ENCODE measurements at regions not wholly inside any gene's neighbourhood (a gene's known extent, or its start where the extent isn't known, plus 50 kb on each side); places are given as distances from the start of the nearest gene placed in this dataset.

DNA sequence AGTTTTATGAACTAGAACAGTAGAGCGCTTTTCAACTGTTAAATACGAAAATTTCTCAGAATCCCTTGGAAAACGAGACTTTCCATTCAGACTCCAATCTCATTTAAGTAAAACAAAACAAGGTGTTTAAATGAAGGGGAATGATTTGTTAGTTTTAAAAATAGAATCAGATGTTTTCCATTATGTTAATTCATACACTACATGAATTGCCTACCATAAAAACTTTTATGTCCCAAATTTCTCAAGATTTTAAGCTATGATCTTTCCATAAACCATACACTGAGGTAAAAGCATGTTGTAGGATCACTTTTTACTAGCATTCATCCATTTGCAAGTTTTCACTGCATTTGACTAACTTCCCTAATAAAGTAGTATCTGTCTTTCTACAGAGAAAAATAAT is 180.3 kb upstream of the ZP4 start:
- H3K9me1 ChIP-seq (ENCODE audit: control insufficient read depth, insufficient read depth, low read length): no peaks in the 10 kb centered on the region
- intact Hi-C loops (cut with micrococcal nuclease) (no loop called here), in situ Hi-C loops (cut with MboI) (no loop called here)
- no peaks in the 10 kb centered on the region for H3K36me3 ChIP-seq (ENCODE audit: control insufficient read depth, insufficient read depth, low read length)
- DNase-seq (ENCODE audit: extremely low read depth in 1 of 4, low spot score in 3 of 4) (no peak), FAIRE-seq (no peak), ATAC-seq (no peak)
- ChIA-PET POLR2A (no interaction called here), CTCF (ENCODE audit: low intra/inter-chr PET ratio) (no interaction called here)
- no peaks in the 10 kb centered on the region for H3K79me2 ChIP-seq (ENCODE audit: control insufficient read depth, insufficient read depth, low read length)
- no peaks in the 10 kb centered on the region for H4K20me1 ChIP-seq (replicated peaks; ENCODE audit: control insufficient read depth, insufficient read depth, low read length)
- no peak overlapping the region for H3K4me3 ChIP-seq
- no peak for TF ChIP-seq THRAP3 (IDR thresholded peaks at IDR 0.05; ENCODE audit: borderline replicate concordance)
- no peak for TF ChIP-seq ETV1 (tag; conservative IDR thresholded peaks at IDR 0.05; ENCODE audit: low read depth)
- TF ChIP-seq FOXA1 (IDR thresholded peaks at IDR 0.05; ENCODE audit: borderline replicate concordance): no peak
- TF ChIP-seq FOS (IDR thresholded peaks at IDR 0.05; ENCODE audit: extremely low read depth, insufficient read length): no peak
- no peak for TF ChIP-seq ZNF133 (CRISPR knock-in tag; IDR thresholded peaks at IDR 0.05)
- H3K27ac ChIP-seq (ENCODE audit: extremely low read depth, low read depth, low read length): no peak overlapping the region
- BruUV-seq (replicated peaks): no TSS peak
- no peaks in the 10 kb centered on the region; the same call in 1 of the 2 replicates for H3K9me3 ChIP-seq (replicated peaks; ENCODE audit: control insufficient read depth, insufficient read depth, low read depth, low read length)
- no peak overlapping the region for H3K9ac ChIP-seq (ENCODE audit: insufficient read depth in 1 of 2, low read depth in 2 of 2, low read length in 2 of 2)
- no peak overlapping the region for H3K4me2 ChIP-seq (ENCODE audit: insufficient read depth, low read length)
- H2AFZ ChIP-seq (ENCODE audit: low read depth, low read length): no peak overlapping the region
- no peaks in the 10 kb centered on the region for H3K4me1 ChIP-seq (replicated peaks in 1 of 2; ENCODE audit: control insufficient read depth in 2 of 2, insufficient read depth in 2 of 2, low read length in 2 of 2)
- no peaks in the 10 kb centered on the region for H3K27me3 ChIP-seq (ENCODE audit: control insufficient read depth in 2 of 2, insufficient read depth in 2 of 2, low read length in 2 of 2)
- 1% methylated on average over 3 of the region's 3 CpGs for WGBS (ENCODE audit: insufficient coverage, low coverage, missing lambda C conversion rate)

DNA sequence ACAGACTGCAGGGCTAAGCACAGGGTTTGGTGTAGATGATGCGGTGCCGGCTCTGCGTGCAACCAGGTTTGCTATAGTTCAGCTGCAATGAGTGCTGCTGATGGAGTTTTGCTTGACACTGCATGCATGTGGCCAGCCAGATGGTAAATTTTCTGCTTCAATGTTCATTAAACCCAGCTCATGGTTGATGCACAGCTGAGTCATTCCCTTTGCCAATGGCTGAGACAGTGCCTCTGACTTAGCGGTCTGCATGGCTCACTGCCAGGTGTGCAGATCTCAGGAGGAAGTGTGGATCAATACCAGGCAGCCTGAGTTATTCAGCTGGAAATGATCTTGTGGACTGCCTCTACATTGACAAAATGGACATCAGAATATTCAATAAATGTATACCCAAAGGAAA is 172.7 kb upstream of the ZP4 start:
- TF ChIP-seq NONO (IDR thresholded peaks at IDR 0.05; ENCODE audit: low read depth in 2 of 2, low read length in 1 of 2): no peak
- no peak for TF ChIP-seq ZNF3 (CRISPR knock-in tag; IDR thresholded peaks at IDR 0.05)
- TF ChIP-seq, protein P1, sequence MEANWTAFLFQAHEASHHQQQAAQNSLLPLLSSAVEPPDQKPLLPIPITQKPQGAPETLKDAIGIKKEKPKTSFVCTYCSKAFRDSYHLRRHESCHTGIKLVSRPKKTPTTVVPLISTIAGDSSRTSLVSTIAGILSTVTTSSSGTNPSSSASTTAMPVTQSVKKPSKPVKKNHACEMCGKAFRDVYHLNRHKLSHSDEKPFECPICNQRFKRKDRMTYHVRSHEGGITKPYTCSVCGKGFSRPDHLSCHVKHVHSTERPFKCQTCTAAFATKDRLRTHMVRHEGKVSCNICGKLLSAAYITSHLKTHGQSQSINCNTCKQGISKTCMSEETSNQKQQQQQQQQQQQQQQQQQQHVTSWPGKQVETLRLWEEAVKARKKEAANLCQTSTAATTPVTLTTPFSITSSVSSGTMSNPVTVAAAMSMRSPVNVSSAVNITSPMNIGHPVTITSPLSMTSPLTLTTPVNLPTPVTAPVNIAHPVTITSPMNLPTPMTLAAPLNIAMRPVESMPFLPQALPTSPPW (CRISPR knock-in tag; IDR thresholded peaks at IDR 0.05): no peak
- no peak for TF ChIP-seq BCL6 (CRISPR knock-in tag; IDR thresholded peaks at IDR 0.05)
- TF ChIP-seq, protein P2, sequence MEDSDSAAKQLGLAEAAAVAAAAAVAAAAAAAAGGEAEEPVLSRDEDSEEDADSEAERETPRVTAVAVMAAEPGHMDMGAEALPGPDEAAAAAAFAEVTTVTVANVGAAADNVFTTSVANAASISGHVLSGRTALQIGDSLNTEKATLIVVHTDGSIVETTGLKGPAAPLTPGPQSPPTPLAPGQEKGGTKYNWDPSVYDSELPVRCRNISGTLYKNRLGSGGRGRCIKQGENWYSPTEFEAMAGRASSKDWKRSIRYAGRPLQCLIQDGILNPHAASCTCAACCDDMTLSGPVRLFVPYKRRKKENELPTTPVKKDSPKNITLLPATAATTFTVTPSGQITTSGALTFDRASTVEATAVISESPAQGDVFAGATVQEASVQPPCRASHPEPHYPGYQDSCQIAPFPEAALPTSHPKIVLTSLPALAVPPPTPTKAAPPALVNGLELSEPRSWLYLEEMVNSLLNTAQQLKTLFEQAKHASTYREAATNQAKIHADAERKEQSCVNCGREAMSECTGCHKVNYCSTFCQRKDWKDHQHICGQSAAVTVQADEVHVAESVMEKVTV (CRISPR knock-in tag; IDR thresholded peaks at IDR 0.05): no peak
- TF ChIP-seq ZC3H4 (CRISPR knock-in tag; IDR thresholded peaks at IDR 0.05; ENCODE audit: borderline replicate concordance): no peak
- no peak for TF ChIP-seq NFRKB (IDR thresholded peaks at IDR 0.05; ENCODE audit: low read depth)
- no peak for TF ChIP-seq POLR2AphosphoS2 (IDR thresholded peaks at IDR 0.05; ENCODE audit: low read length)
- no peak for TF ChIP-seq CBFA2T2 (conservative IDR thresholded peaks at IDR 0.05)
- no peak for TF ChIP-seq HDAC6 (IDR thresholded peaks at IDR 0.05; ENCODE audit: low read depth, low read length)
- TF ChIP-seq SMARCA5 (IDR thresholded peaks at IDR 0.05): no peak
- no TSS peak for BruUV-seq (replicated peaks)
- Histone ChIP-seq H2AFZ (ENCODE audit: low read depth, low read length) (no peak overlapping the region), H3K4me3 (no peak overlapping the region), H3K4me1 (replicated peaks in 1 of 2; ENCODE audit: control insufficient read depth in 2 of 2, insufficient read depth in 2 of 2, low read length in 2 of 2) (no peaks in the 10 kb centered on the region), H3K79me2 (ENCODE audit: control insufficient read depth, insufficient read depth, low read length) (no peaks in the 10 kb centered on the region), H3K4me2 (ENCODE audit: insufficient read depth, low read length) (no peak overlapping the region), H3K9me1 (ENCODE audit: control insufficient read depth, insufficient read depth, low read length) (no peaks in the 10 kb centered on the region), H3K9ac (ENCODE audit: insufficient read depth in 1 of 2, low read depth in 2 of 2, low read length in 2 of 2) (no peak overlapping the region), H3K9me3 (replicated peaks; ENCODE audit: control insufficient read depth, insufficient read depth, low read depth, low read length) (peaks cover 4% of the 10 kb centered on the region; the same call in 1 of the 2 replicates), H3K27ac (ENCODE audit: extremely low read depth, low read depth, low read length) (no peak overlapping the region), H3K36me3 (ENCODE audit: control insufficient read depth, insufficient read depth, low read length) (no peaks in the 10 kb centered on the region), H3K27me3 (ENCODE audit: control insufficient read depth in 2 of 2, insufficient read depth in 2 of 2, low read length in 2 of 2) (no peaks in the 10 kb centered on the region), H4K20me1 (replicated peaks; ENCODE audit: control insufficient read depth, insufficient read depth, low read length) (no peaks in the 10 kb centered on the region)
- ChIA-PET POLR2A (no interaction called here), CTCF (ENCODE audit: low intra/inter-chr PET ratio) (no interaction called here)
- in situ Hi-C loops (cut with MboI) (no loop called here), intact Hi-C loops (cut with micrococcal nuclease) (no loop called here)
- ATAC-seq: no peak
- DNase-seq (ENCODE audit: extremely low read depth in 1 of 4, low spot score in 3 of 4): no peak
- WGBS (ENCODE audit: insufficient coverage, low coverage, missing lambda C conversion rate): 3% methylated on average over 4 of the region's 4 CpGs
- no peak for FAIRE-seq

All from K562 (cell line).